SKM-1 treated with dmso at 0.1 percent for 144 hours (cell line): ENCODE measurements at regions not wholly inside any gene's neighbourhood (a gene's known extent, or its start where the extent isn't known, plus 50 kb on each side); places are given as distances from the start of the nearest gene placed in this dataset.
"Not testable (repeated sequence)": the region's sequence is repeated elsewhere in the genome, so short reads cannot be mapped to it uniquely, and the experiment has no call there.

ENCODE experiments used
- DNase-seq: peaks from one replicate; lab custom pipeline; 2025; ENCODE audit not compliant: unreplicated experiment; lab: John Stamatoyannopoulos, UW

- no peak for DNase-seq
These were observed 840.2 kb upstream of the C9orf72 start for GRCh38 chr9:28413471-28413870.

GRCh38 chr9:28423255-28423654 is 850.0 kb upstream of the C9orf72 start:
- no peak for DNase-seq

GRCh38 chr9:28435456-28435855 is 862.2 kb upstream of the C9orf72 start:
- no peak for DNase-seq

- DNase-seq: no peak
These were observed 866.4 kb upstream of the C9orf72 start for GRCh38 chr9:28439688-28440087.

- DNase-seq: no peak
These were observed 870.2 kb upstream of the C9orf72 start for GRCh38 chr9:28443461-28443860.

- no peak for DNase-seq
These were observed 871.4 kb upstream of the C9orf72 start for GRCh38 chr9:28444637-28445036.

GRCh38 chr9:28445211-28445610 is 871.9 kb upstream of the C9orf72 start:
- no peak for DNase-seq

GRCh38 chr9:28453918-28454317 is 880.6 kb upstream of the C9orf72 start:
- no peak for DNase-seq

GRCh38 chr9:28456861-28457260 is 883.6 kb upstream of the C9orf72 start:
- DNase-seq: no peak

- no peak for DNase-seq
These were observed 891.4 kb upstream of the C9orf72 start for GRCh38 chr9:28464481-28465216.

- DNase-seq: no peak
These were observed 898.0 kb upstream of the C9orf72 start for GRCh38 chr9:28471261-28471660.

- DNase-seq: no peak
These were observed 914.3 kb upstream of the C9orf72 start for GRCh38 chr9:28487561-28487960.

- DNase-seq: no peak
These were observed 917.8 kb upstream of the C9orf72 start for GRCh38 chr9:28491121-28491520.

GRCh38 chr9:28498168-28498567 is 924.9 kb upstream of the C9orf72 start:
- DNase-seq: not testable (repeated sequence)

GRCh38 chr9:28502189-28502588 is 928.9 kb upstream of the C9orf72 start:
- DNase-seq: no peak

- no peak for DNase-seq
These were observed 929.5 kb upstream of the C9orf72 start for GRCh38 chr9:28502741-28503140.

- no peak for DNase-seq
These were observed 930.3 kb upstream of the C9orf72 start for GRCh38 chr9:28503573-28503972.

- no peak for DNase-seq
These were observed 945.2 kb upstream of the C9orf72 start for GRCh38 chr9:28518439-28518838.

GRCh38 chr9:28524309-28524708 is 951.0 kb upstream of the C9orf72 start:
- DNase-seq: not testable (repeated sequence)

- DNase-seq: no peak
These were observed 954.8 kb upstream of the C9orf72 start for GRCh38 chr9:28528049-28528448.

- DNase-seq: no peak
These were observed 964.9 kb upstream of the C9orf72 start for GRCh38 chr9:28538132-28538531.

- DNase-seq: no peak
These were observed 966.3 kb upstream of the C9orf72 start for GRCh38 chr9:28539434-28540070.

GRCh38 chr9:28542928-28543327 is 969.6 kb upstream of the C9orf72 start:
- DNase-seq: no peak
